ENCODE measurements at regions not wholly inside any gene's neighbourhood (a gene's known extent, or its start where the extent isn't known, plus 50 kb on each side); places are given as distances from the start of the nearest gene placed in this dataset.

- no peaks in the 10 kb centered on the region for H3K36me3 ChIP-seq (ENCODE audit: control insufficient read depth in 2 of 2, insufficient read depth in 2 of 2, low read length in 1 of 2)
- FAIRE-seq = no peak
- RAD21 ChIA-PET (ENCODE audit: unreplicated experiment) = no interaction called here
- WGBS (ENCODE audit: insufficient coverage, insufficient replicate concordance, low lambda C conversion rate, missing lambda C conversion rate) = 0% methylated on average over 5 of the region's 5 CpGs
- no peak overlapping the region for H3K4me2 ChIP-seq (ENCODE audit: control insufficient read depth, insufficient read depth)
- no peak overlapping the region for H3K9ac ChIP-seq (ENCODE audit: control insufficient read depth, insufficient read depth, low read length)
- POLR2A ChIA-PET = no interaction called here
- intact Hi-C loops (cut with micrococcal nuclease; ENCODE audit: unreplicated experiment) (no loop called here), in situ Hi-C loops (cut with MboI) (no loop called here)
- BruUV-seq (replicated peaks) = no TSS peak
- no peak overlapping the region for H2AFZ ChIP-seq (ENCODE audit: control insufficient read depth, low read depth, low read length)
- peaks cover 0 to 4% of the 10 kb centered on the region in 2 experiments; a peak in 2 of 4 replicates for H3K27me3 ChIP-seq (replicated peaks in 1 of 2; ENCODE audit: control insufficient read depth in 2 of 2, insufficient read depth in 2 of 2, low read length in 1 of 2)
- TF ChIP-seq PRDM15 (CRISPR knock-in tag; IDR thresholded peaks at IDR 0.05) (no peak), SMAD1 (IDR thresholded peaks at IDR 0.05; ENCODE audit: low read depth, partially characterized antibody) (no peak), ZNF24 (IDR thresholded peaks at IDR 0.05) (no peak), ESRRA (IDR thresholded peaks at IDR 0.05; ENCODE audit: low read length) (no peak), BACH1 (IDR thresholded peaks at IDR 0.05; ENCODE audit: borderline replicate concordance) (no peak), JUNB (IDR thresholded peaks at IDR 0.05) (no peak), ZNF207 (IDR thresholded peaks at IDR 0.05; ENCODE audit: borderline replicate concordance) (no peak), ZNF274 (IDR thresholded peaks at IDR 0.05; ENCODE audit: insufficient read depth, insufficient read length) (no peak), ELK1 (IDR thresholded peaks at IDR 0.05; ENCODE audit: low read depth, low read length) (no peak)
- no peak overlapping the region for H3K4me3 ChIP-seq
- no peaks in the 10 kb centered on the region for H4K20me1 ChIP-seq (ENCODE audit: control insufficient read depth, insufficient read depth)
- no peaks in the 10 kb centered on the region for H3K79me2 ChIP-seq (ENCODE audit: control insufficient read depth, insufficient read depth, low read length)
- CTCF ChIA-PET = interaction anchor here (0.6 to 2.1 kb wide), 3 partner anchors 10 to 307 kb away, joined by 3 to 8 read pairs (median 3); no protein-coding TSS in a partner anchor
- ATAC-seq = no peak
- no peaks in the 10 kb centered on the region for H3K9me3 ChIP-seq (replicated peaks; ENCODE audit: control insufficient read depth, insufficient read depth, low read length)
- H3K27ac ChIP-seq (ENCODE audit: control insufficient read depth, insufficient read depth) = no peak overlapping the region
- H3K4me1 ChIP-seq (ENCODE audit: control insufficient read depth, insufficient read depth, low read length) = no peaks in the 10 kb centered on the region
- no peak for DNase-seq (ENCODE audit: low read depth, low spot score)
- SMC1A ChIA-PET (ENCODE audit: uncharacterized antibody, unreplicated experiment) = no interaction called here
Measured at GRCh38 chr12:125340791-125341190, 275.6 kb downstream of the AACS start.
